ENCODE measurements at regions not wholly inside any gene's neighbourhood (a gene's known extent, or its start where the extent isn't known, plus 50 kb on each side); places are given as distances from the start of the nearest gene placed in this dataset.
"Not testable (repeated sequence)": the region's sequence is repeated elsewhere in the genome, so short reads cannot be mapped to it uniquely, and the experiment has no call there.

DNA sequence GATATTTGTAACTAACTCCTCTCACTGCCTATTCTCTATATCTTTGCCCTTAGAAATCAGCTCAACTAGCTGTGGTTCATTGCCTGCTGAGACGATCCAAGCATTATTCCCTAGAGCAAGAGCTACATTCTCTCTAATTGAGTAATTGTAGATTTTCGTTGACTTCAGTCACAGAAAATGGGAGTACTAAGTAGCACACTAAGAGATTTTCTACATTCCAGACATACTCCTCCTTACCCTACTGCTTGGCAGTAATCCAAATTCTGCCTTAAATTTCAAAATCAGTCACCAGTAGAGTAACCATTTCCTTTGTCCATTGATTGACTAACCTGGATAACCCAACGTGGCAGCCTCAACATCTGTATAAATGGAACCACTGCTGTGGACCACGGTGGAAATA is 1786.8 kb downstream of the SLITRK5 start:
- H3K79me1 ChIP-seq (ENCODE audit: low read length) = no peaks in the 10 kb centered on the region
- no peak overlapping the region for H3K27ac ChIP-seq (ENCODE audit: low read depth, low read length)

DNA sequence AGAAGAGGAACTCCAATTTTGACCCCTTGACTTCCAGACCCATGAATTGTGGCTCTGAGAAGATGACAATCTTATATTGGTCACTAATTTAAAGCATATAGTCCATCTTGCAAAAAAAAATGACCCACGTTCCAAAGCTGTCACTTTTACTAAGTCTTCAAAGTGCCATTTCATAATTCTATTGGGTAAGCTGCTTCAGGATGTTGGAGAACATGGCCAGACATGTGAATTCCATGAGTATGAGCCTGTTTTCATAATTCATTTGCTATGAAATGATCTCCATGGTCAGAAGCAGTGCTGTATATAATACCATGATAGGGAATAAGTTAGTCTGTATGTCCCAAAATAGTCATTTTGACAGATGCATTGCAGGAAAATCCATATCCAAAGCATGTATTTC is 1787.3 kb downstream of the SLITRK5 start:
- WGBS (ENCODE audit: extremely low coverage, insufficient coverage, insufficient read length) = no CpG with 5 or more reads among the region's 1 CpG

More for the DNA sequence above, 1786.8 kb downstream of the SLITRK5 start:
- H3K4me2 ChIP-seq (ENCODE audit: low read length) = no peak overlapping the region
- H2AK5ac ChIP-seq (ENCODE audit: low read length) = no peak overlapping the region
- no peak overlapping the region for H3K4ac ChIP-seq (ENCODE audit: low read depth, low read length)
- H3K18ac ChIP-seq (ENCODE audit: low read length) = no peak overlapping the region
- peak; percentile 39 to 80 for DNase-seq
- no peak overlapping the region for H2BK120ac ChIP-seq (ENCODE audit: insufficient read depth, low read length, poor library complexity)
- H2BK12ac ChIP-seq (ENCODE audit: low read length) = no peak overlapping the region
- no peaks in the 10 kb centered on the region for H3K79me2 ChIP-seq (ENCODE audit: control insufficient read depth, insufficient read depth, low read length, poor library complexity)
- H3K9me3 ChIP-seq (ENCODE audit: insufficient read depth, low read depth, low read length) = no peaks in the 10 kb centered on the region
- H3K14ac ChIP-seq (ENCODE audit: low read length) = no peak overlapping the region
- no peak overlapping the region for H3K4me3 ChIP-seq (ENCODE audit: low read depth, low read length)
- H3K27me3 ChIP-seq (ENCODE audit: insufficient read depth, low read length) = no peaks in the 10 kb centered on the region
- no peak overlapping the region for H4K91ac ChIP-seq (ENCODE audit: low read depth, low read length)
- H2AFZ ChIP-seq (ENCODE audit: insufficient read depth, low read length, poor library complexity) = no peak overlapping the region
- H3K36me3 ChIP-seq (ENCODE audit: control insufficient read depth in 1 of 2, insufficient read depth in 2 of 2, low read length in 2 of 2) = no peaks in the 10 kb centered on the region
- H4K8ac ChIP-seq (ENCODE audit: low read depth, low read length) = no peak overlapping the region
- no peak overlapping the region for H3K23ac ChIP-seq (ENCODE audit: low read length)
- H2BK5ac ChIP-seq (ENCODE audit: low read depth, low read length, poor library complexity) = no peak overlapping the region
- peaks cover 0 to 2% of the 10 kb centered on the region in 2 experiments for H3K4me1 ChIP-seq (ENCODE audit: control insufficient read depth in 1 of 2, insufficient read depth in 2 of 2, low read length in 2 of 2)
- no peak overlapping the region for H4K12ac ChIP-seq (ENCODE audit: low read depth, low read length)
- H3K9ac ChIP-seq (ENCODE audit: low read length) = no peak overlapping the region
- WGBS (ENCODE audit: extremely low coverage, insufficient coverage, insufficient read length) = no CpG with 5 or more reads among the region's 4 CpGs

DNA sequence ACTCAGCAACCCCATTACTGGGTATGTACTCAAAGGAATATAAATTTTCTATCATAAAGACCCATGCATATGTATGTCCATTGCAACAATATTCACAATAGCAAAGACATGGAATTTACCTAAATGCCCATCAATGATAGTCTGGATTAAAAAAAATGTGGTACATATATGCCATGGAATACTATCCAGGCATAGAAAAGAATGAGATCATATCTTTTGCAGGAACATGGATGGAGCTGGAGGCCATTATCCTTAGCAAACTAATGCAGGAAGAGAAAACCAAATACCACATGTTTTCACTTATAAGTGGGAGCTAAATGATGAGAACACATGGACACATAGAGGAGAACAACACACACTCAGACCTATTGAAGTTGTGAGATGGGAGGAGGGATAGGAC is 1789.7 kb downstream of the SLITRK5 start:
- not testable (repeated sequence) for H3K27me3 ChIP-seq (ENCODE audit: insufficient read depth, low read length); H3K27ac ChIP-seq (ENCODE audit: low read depth, low read length); H3K4me2 ChIP-seq (ENCODE audit: low read length); H3K14ac ChIP-seq (ENCODE audit: low read length); H2AFZ ChIP-seq (ENCODE audit: insufficient read depth, low read length, poor library complexity); H2BK120ac ChIP-seq (ENCODE audit: insufficient read depth, low read length, poor library complexity); H3K4me3 ChIP-seq (ENCODE audit: low read depth, low read length); H3K79me1 ChIP-seq (ENCODE audit: low read length); H3K9ac ChIP-seq (ENCODE audit: low read length); H4K91ac ChIP-seq (ENCODE audit: low read depth, low read length); H2BK12ac ChIP-seq (ENCODE audit: low read length); H3K23ac ChIP-seq (ENCODE audit: low read length); H3K9me3 ChIP-seq (ENCODE audit: insufficient read depth, low read depth, low read length); H4K8ac ChIP-seq (ENCODE audit: low read depth, low read length); DNase-seq; H3K4me1 ChIP-seq (ENCODE audit: control insufficient read depth in 1 of 2, insufficient read depth in 2 of 2, low read length in 2 of 2); H2BK5ac ChIP-seq (ENCODE audit: low read depth, low read length, poor library complexity); H3K79me2 ChIP-seq (ENCODE audit: control insufficient read depth, insufficient read depth, low read length, poor library complexity); H3K36me3 ChIP-seq (ENCODE audit: control insufficient read depth in 1 of 2, insufficient read depth in 2 of 2, low read length in 2 of 2); H3K18ac ChIP-seq (ENCODE audit: low read length); H3K4ac ChIP-seq (ENCODE audit: low read depth, low read length); H4K12ac ChIP-seq (ENCODE audit: low read depth, low read length); H2AK5ac ChIP-seq (ENCODE audit: low read length)

More for the DNA sequence above, 1787.3 kb downstream of the SLITRK5 start:
- Histone ChIP-seq H3K27ac (ENCODE audit: low read depth, low read length) (no peak overlapping the region), H3K9ac (ENCODE audit: low read length) (no peak overlapping the region), H4K8ac (ENCODE audit: low read depth, low read length) (no peak overlapping the region), H3K23ac (ENCODE audit: low read length) (no peak overlapping the region), H3K79me2 (ENCODE audit: control insufficient read depth, insufficient read depth, low read length, poor library complexity) (no peaks in the 10 kb centered on the region), H3K18ac (ENCODE audit: low read length) (no peak overlapping the region), H3K4ac (ENCODE audit: low read depth, low read length) (no peak overlapping the region), H3K4me1 (ENCODE audit: control insufficient read depth in 1 of 2, insufficient read depth in 2 of 2, low read length in 2 of 2) (peaks cover 0 to 2% of the 10 kb centered on the region in 2 experiments), H3K4me3 (ENCODE audit: low read depth, low read length) (no peak overlapping the region), H3K9me3 (ENCODE audit: insufficient read depth, low read depth, low read length) (no peaks in the 10 kb centered on the region), H3K4me2 (ENCODE audit: low read length) (no peak overlapping the region), H2BK12ac (ENCODE audit: low read length) (no peak overlapping the region), H3K27me3 (ENCODE audit: insufficient read depth, low read length) (no peaks in the 10 kb centered on the region), H2BK120ac (ENCODE audit: insufficient read depth, low read length, poor library complexity) (no peak overlapping the region), H3K79me1 (ENCODE audit: low read length) (no peaks in the 10 kb centered on the region), H2BK5ac (ENCODE audit: low read depth, low read length, poor library complexity) (no peak overlapping the region), H2AFZ (ENCODE audit: insufficient read depth, low read length, poor library complexity) (no peak overlapping the region), H3K36me3 (ENCODE audit: control insufficient read depth in 1 of 2, insufficient read depth in 2 of 2, low read length in 2 of 2) (no peaks in the 10 kb centered on the region), H4K12ac (ENCODE audit: low read depth, low read length) (no peak overlapping the region), H2AK5ac (ENCODE audit: low read length) (no peak overlapping the region), H4K91ac (ENCODE audit: low read depth, low read length) (no peak overlapping the region), H3K14ac (ENCODE audit: low read length) (no peak overlapping the region)
- no peak for DNase-seq

DNA sequence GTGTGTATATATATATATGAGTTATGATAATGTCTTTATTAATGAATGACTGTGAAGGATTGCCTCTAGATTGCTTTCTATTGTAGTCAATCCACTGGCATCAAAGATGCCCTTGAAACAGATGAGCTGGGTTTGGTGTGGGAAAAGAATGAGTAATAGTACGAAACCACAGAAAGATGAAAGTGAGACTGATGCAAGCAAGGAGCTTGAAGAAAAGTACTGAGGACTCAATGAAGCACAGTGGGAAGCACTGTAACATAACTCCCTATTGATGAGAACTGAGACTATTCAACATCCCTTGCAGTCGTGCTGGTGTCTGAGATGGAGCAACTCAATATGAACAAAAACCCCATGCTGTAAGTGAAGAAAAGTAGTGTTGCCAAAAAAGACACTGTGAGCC is 1794.2 kb downstream of the SLITRK5 start:
- no peaks in the 10 kb centered on the region for H3K27me3 ChIP-seq (ENCODE audit: insufficient read depth, low read length)
- no peaks in the 10 kb centered on the region for H3K9me3 ChIP-seq (ENCODE audit: insufficient read depth, low read depth, low read length)
- no peak overlapping the region for H4K91ac ChIP-seq (ENCODE audit: low read depth, low read length)
- no peak overlapping the region for H4K12ac ChIP-seq (ENCODE audit: low read depth, low read length)
- H3K27ac ChIP-seq (ENCODE audit: low read depth, low read length) = no peak overlapping the region
- no peak overlapping the region for H2AK5ac ChIP-seq (ENCODE audit: low read length)
- H3K4ac ChIP-seq (ENCODE audit: low read depth, low read length) = no peak overlapping the region
- H3K9ac ChIP-seq (ENCODE audit: low read length) = no peak overlapping the region
- H3K4me2 ChIP-seq (ENCODE audit: low read length) = no peak overlapping the region
- H2BK120ac ChIP-seq (ENCODE audit: insufficient read depth, low read length, poor library complexity) = no peak overlapping the region
- no peak overlapping the region for H3K23ac ChIP-seq (ENCODE audit: low read length)
- no peak for DNase-seq
- no peaks in the 10 kb centered on the region for H3K4me1 ChIP-seq (ENCODE audit: control insufficient read depth in 1 of 2, insufficient read depth in 2 of 2, low read length in 2 of 2)
- H2BK12ac ChIP-seq (ENCODE audit: low read length) = no peak overlapping the region
- H2BK5ac ChIP-seq (ENCODE audit: low read depth, low read length, poor library complexity) = no peak overlapping the region
- no peaks in the 10 kb centered on the region for H3K79me1 ChIP-seq (ENCODE audit: low read length)
- no peak overlapping the region for H3K14ac ChIP-seq (ENCODE audit: low read length)
- H3K36me3 ChIP-seq (ENCODE audit: control insufficient read depth in 1 of 2, insufficient read depth in 2 of 2, low read length in 2 of 2) = no peaks in the 10 kb centered on the region
- no peak overlapping the region for H4K8ac ChIP-seq (ENCODE audit: low read depth, low read length)
- H3K4me3 ChIP-seq (ENCODE audit: low read depth, low read length) = no peak overlapping the region
- no peaks in the 10 kb centered on the region for H3K79me2 ChIP-seq (ENCODE audit: control insufficient read depth, insufficient read depth, low read length, poor library complexity)
- H3K18ac ChIP-seq (ENCODE audit: low read length) = no peak overlapping the region
- WGBS (ENCODE audit: extremely low coverage, insufficient coverage, insufficient read length) = no CpG with 5 or more reads among the region's 2 CpGs
- H2AFZ ChIP-seq (ENCODE audit: insufficient read depth, low read length, poor library complexity) = no peak overlapping the region

Data from trophoblast cell (in vitro differentiated cells and primary cell).